Stimulated activated CD4-positive, alpha-beta T cell treated with anti-CD3 and anti-CD28 coated beads, Interleukin-15, amount 100 ng/mL, for 1 hour (primary cell): ENCODE measurements at regions not wholly inside any gene's neighbourhood (a gene's known extent, or its start where the extent isn't known, plus 50 kb on each side); places are given as distances from the start of the nearest gene placed in this dataset.
"Not testable (repeated sequence)": the region's sequence is repeated elsewhere in the genome, so short reads cannot be mapped to it uniquely, and the experiment has no call there.

Source experiments
- DNase-seq, 2 donors: peaks; one replicate each; pipeline ENCODE4 v3.0.0-alpha.2; 2020; ENCODE audit warnings: low read depth in 1 of 2, low spot score in 1 of 2

DNA sequence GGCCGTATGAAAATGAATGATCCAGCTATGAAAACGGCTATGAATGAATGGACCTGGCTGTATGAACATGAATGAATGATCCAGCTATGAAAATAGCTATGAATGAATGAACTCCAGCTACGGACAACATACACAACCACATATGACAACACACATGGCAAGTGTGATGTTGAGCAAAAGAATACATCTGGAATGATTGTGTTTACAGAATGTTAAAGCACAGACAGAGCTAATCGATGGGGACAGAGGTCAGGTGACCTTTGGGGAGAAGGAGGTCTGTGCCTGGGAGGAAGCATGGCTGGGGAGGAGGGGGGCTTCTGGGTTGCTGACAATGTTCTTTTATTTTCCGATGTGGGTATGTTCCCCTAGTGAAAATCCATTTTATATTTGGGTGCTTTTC, 174.0 kb upstream of the WSCD1 start:
- no peak for DNase-seq

- no peak for DNase-seq
Observed at GRCh38 chr17:5897275-5897911, 172.8 kb upstream of the WSCD1 start.

GRCh38 chr17:5897981-5898380, 172.2 kb upstream of the WSCD1 start:
- not testable (repeated sequence) for DNase-seq

- DNase-seq, result no peak
Observed at GRCh38 chr17:5898406-5898805, 171.8 kb upstream of the WSCD1 start.

GRCh38 chr17:5899496-5900195, 170.5 kb upstream of the WSCD1 start:
- DNase-seq, result no peak

DNA sequence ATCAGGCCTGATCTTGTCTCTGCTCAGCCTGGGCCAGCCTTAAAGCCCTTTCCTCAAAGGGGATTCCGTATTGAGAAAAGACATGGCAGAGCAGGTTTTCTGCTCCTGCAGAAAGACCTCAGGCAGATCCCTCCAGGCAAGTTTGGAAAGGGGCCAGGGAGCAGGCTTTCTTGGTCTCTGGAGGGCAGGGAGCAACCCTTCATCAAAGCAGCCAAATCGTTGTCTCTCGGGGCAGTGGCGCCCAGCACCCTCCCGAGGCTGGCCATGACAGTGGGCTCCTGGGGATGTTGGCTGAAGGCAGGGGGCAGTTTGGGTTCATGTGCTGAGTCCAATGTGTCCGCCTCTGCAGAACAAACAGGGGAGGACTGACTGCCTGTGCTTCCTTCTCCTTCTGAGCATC, 168.4 kb upstream of the WSCD1 start:
- DNase-seq, result no peak

DNA sequence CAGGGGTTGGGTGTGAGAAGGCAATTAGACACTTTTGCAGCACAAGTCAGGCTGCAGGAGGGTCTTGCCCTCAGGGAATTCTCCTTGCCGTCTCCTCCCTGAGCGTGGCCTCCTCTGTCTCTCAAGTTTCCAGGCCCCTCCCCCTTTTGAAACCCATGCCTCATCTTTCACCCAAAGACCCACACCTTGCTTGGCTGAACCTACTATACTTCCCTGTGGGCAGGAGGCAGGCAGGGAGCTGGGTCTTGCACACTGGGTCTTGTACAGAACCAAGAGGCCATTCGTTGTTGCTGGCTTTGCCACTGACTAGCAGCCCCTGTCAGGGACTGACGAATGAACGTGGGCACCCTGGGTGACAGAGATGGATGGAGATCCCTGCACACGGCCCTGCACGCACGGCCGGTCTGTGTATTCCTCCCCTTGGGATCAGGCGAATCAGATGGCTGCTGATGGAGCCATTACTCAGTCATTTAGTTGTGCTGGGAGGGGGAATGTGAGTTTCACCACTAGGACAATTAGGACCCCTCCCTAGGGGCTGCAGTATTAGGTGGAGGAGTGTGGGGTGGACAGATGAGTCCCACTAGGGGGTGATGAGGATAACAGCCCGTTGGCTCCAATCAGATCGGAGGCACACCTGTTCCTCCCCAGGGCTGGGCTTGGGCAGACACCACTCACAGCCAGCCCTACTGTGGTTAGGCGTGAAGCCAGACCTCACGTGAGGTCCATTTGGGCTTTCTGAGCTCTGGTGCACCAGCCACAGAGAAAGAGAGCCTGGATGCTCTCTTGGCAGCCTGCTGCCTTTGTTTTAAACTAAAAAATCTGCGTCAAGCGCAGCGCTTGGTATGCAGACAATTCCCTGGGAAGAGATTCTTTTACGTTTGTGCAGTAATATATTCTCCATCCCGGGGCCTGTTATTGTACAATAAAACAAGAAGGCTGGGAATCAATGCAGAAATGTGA, 167.7 kb upstream of the WSCD1 start:
- DNase-seq, result no peak

DNA sequence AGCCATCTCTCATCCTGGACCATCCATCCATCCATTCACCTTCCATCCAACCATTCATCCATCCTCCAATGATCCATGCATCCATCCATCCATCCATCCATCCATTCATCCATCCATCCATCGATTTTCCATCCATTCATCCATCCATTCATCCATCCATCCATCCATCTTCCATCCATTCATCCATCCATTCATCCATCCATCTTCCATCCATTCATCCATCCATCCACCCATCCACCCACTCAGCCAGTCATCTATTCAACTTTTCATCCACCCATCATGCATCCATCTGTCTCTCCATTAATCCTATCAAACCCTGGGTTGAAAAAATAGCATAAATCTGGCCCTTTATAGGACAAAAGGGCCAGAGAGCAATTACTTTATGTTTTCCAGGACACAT, 158.3 kb upstream of the WSCD1 start:
- DNase-seq, result no peak

DNA sequence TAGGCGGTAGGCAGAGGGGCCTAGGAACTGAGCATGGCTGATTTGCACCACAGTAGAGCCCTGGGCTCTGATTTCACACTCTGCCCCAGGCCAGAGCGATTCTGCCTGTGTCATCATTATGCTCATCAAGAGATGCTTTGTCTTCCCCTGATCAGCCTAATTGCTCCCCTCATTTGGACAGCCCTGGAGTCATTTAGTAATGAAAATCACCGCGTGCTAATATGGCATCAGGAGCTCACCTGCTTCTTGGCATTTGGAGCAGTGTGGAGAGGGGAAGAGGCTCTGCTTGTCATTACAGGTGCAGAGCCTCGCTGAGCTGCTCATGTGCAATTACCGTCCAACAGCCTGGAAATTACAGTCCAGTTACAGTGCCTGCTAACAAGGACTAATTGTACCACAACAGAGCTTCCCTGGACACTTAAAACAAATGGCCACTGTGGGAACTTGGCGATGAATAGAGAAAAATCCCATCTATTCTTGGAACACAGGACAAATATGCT, 157.1 kb upstream of the WSCD1 start:
- DNase-seq, result no peak

- DNase-seq, result no peak
Observed at GRCh38 chr17:5913641-5914040, 156.5 kb upstream of the WSCD1 start.

- DNase-seq, result no peak
Observed at GRCh38 chr17:5915337-5915736, 154.8 kb upstream of the WSCD1 start.

DNA sequence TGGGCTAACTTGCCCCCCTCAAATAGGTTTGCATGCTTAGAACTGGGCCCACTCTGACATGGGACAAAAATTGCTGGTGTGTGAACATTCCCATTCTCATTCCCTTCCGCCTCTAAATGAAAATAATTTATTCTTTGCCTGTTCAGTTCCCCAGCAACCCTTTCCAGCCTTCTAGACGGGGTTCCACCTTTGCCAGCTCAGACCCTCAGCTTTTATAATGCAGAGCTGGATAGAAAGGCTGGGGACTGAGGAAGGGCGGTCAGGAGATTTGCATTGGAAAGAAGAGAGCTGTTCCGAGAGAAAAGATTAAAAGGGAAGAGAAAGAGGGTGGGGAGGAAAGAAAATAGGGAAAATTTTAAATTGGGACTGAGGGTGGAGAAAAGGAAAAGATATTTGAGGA, 151.1 kb upstream of the WSCD1 start:
- no peak for DNase-seq

- DNase-seq, result no peak
Observed at GRCh38 chr17:5921512-5922282, 148.5 kb upstream of the WSCD1 start.

- DNase-seq, result no peak
Observed at GRCh38 chr17:5922476-5922875, 147.7 kb upstream of the WSCD1 start.

- DNase-seq, result no peak
Observed at GRCh38 chr17:5929721-5930120, 140.5 kb upstream of the WSCD1 start.

DNA sequence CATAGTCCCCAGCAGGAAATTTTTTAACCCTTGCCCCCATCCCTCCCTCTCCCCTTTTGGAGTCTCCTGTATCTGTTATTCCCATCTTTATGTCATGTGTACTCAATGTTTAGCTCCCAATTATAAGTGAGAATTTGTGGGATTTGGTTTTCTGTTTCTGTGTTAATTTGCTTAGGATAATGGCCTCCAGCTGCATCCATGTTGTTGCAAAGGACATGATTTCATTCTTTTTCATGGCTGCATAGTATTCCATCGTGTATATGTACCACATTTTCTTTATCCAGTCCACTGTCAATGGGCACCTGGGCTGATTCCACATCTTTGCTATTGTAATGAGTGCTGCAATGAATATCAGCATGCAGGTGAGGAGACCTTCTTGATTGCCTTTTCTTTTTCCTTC, 139.6 kb upstream of the WSCD1 start:
- DNase-seq, result not testable (repeated sequence)

- DNase-seq, result no peak
Observed at GRCh38 chr17:5931616-5932015, 138.6 kb upstream of the WSCD1 start.

- DNase-seq, result no peak
Observed at GRCh38 chr17:5933430-5933829, 136.7 kb upstream of the WSCD1 start.

GRCh38 chr17:5941258-5941657, 128.9 kb upstream of the WSCD1 start:
- DNase-seq, result no peak

GRCh38 chr17:5942687-5943086, 127.5 kb upstream of the WSCD1 start:
- no peak for DNase-seq

GRCh38 chr17:5943232-5943631, 126.9 kb upstream of the WSCD1 start:
- no peak for DNase-seq
